Nephron progenitor cell (in vitro differentiated cells): ENCODE measurements at regions not wholly inside any gene's neighbourhood (a gene's known extent, or its start where the extent isn't known, plus 50 kb on each side); places are given as distances from the start of the nearest gene placed in this dataset.

Experiments
- DNase-seq: peaks from one replicate; pipeline ENCODE4 v3.0.0; 2021
- H3K27ac Mint-ChIP-seq: 2 replicates; pipeline ENCODE4 v1.8.0; 2021; ENCODE audit warnings: mild to moderate bottlenecking, moderate library complexity, mixed read lengths
- H3K27me3 Mint-ChIP-seq: 2 replicates; pipeline ENCODE4 v1.8.0; 2021; ENCODE audit warnings: mild to moderate bottlenecking, low read depth, mixed read lengths; ENCODE audit not compliant: poor library complexity
- H3K36me3 Mint-ChIP-seq: 2 replicates; pipeline ENCODE4 v1.8.0; 2021; ENCODE audit warnings: low read depth, mixed read lengths
- H3K4me1 Mint-ChIP-seq: 2 replicates; pipeline ENCODE4 v1.8.0; 2021; ENCODE audit warnings: mixed read lengths
- H3K4me3 Mint-ChIP-seq: 2 replicates; pipeline ENCODE4 v1.8.0; 2021; ENCODE audit warnings: mild to moderate bottlenecking, moderate library complexity, mixed read lengths
- H3K9me3 Mint-ChIP-seq: 2 replicates; pipeline ENCODE4 v1.8.0; 2021; ENCODE audit warnings: mild to moderate bottlenecking, moderate library complexity, mixed read lengths
- CTCF ChIP-seq: fragments of 200-600 bp; sonication (generic); IDR thresholded peaks from 2 replicates; pipeline ENCODE4 v1.5.0; 2021; ENCODE audit warnings: antibody characterized with exemption

- DNase-seq = no peak
- Mint-ChIP-seq H3K4me3 (no peak overlapping the region), H3K27me3 (no peaks in the 10 kb centered on the region), H3K4me1 (no peaks in the 10 kb centered on the region), H3K9me3 (no peaks in the 10 kb centered on the region), H3K36me3 (no peaks in the 10 kb centered on the region), H3K27ac (no peak overlapping the region)
- no peak for TF ChIP-seq CTCF
These were observed 229.9 kb upstream of the UGT8 start for GRCh38 chr4:114368751-114369150.

GRCh38 chr4:114373508-114373907 is 225.1 kb upstream of the UGT8 start:
- TF ChIP-seq CTCF = no peak
- Mint-ChIP-seq H3K4me1 (no peaks in the 10 kb centered on the region), H3K27ac (no peak overlapping the region), H3K4me3 (no peak overlapping the region), H3K27me3 (no peaks in the 10 kb centered on the region), H3K9me3 (no peaks in the 10 kb centered on the region), H3K36me3 (no peaks in the 10 kb centered on the region)
- DNase-seq = no peak

- Mint-ChIP-seq H3K4me1 (no peaks in the 10 kb centered on the region), H3K9me3 (no peaks in the 10 kb centered on the region), H3K36me3 (no peaks in the 10 kb centered on the region), H3K27me3 (no peaks in the 10 kb centered on the region), H3K27ac (no peak overlapping the region), H3K4me3 (no peak overlapping the region)
- DNase-seq = no peak
- no peak for TF ChIP-seq CTCF
These were observed 220.2 kb upstream of the UGT8 start for GRCh38 chr4:114378305-114378903.

GRCh38 chr4:114383067-114383466 is 215.5 kb upstream of the UGT8 start:
- TF ChIP-seq CTCF = no peak
- no peaks in the 10 kb centered on the region for H3K27me3 Mint-ChIP-seq

GRCh38 chr4:114383721-114384120 is 214.9 kb upstream of the UGT8 start:
- Mint-ChIP-seq H3K36me3 (no peaks in the 10 kb centered on the region), H3K27ac (no peak overlapping the region), H3K9me3 (no peaks in the 10 kb centered on the region), H3K4me3 (no peak overlapping the region), H3K4me1 (peaks cover 4% of the 10 kb centered on the region), H3K27me3 (no peaks in the 10 kb centered on the region)
- no peak for TF ChIP-seq CTCF
- no peak for DNase-seq

More at GRCh38 chr4:114383067-114383466, 215.5 kb upstream of the UGT8 start:
- Mint-ChIP-seq H3K27ac (no peak overlapping the region), H3K36me3 (no peaks in the 10 kb centered on the region), H3K4me1 (peaks cover 4% of the 10 kb centered on the region), H3K9me3 (no peaks in the 10 kb centered on the region), H3K4me3 (no peak overlapping the region)
- DNase-seq = no peak

- H3K4me1 Mint-ChIP-seq = peaks cover 4% of the 10 kb centered on the region
- no peaks in the 10 kb centered on the region for H3K36me3 Mint-ChIP-seq
- H3K27me3 Mint-ChIP-seq = no peaks in the 10 kb centered on the region
- no peak for DNase-seq
- no peak overlapping the region for H3K4me3 Mint-ChIP-seq
- peak; percentile 55 for TF ChIP-seq CTCF
- no peaks in the 10 kb centered on the region for H3K9me3 Mint-ChIP-seq
- H3K27ac Mint-ChIP-seq = no peak overlapping the region
These were observed 214.0 kb upstream of the UGT8 start for GRCh38 chr4:114384629-114385028.
